VCaP (cell line): ENCODE measurements at regions not wholly inside any gene's neighbourhood (a gene's known extent, or its start where the extent isn't known, plus 50 kb on each side); places are given as distances from the start of the nearest gene placed in this dataset.

ENCODE experiments used
- H3K27ac ChIP-seq: fragments of 450-650 bp; 2 replicates; pipeline ENCODE4 v1.5.1; 2017
- TF ChIP-seq, protein P1 (sequence below): fragments of 450-650 bp; conservative IDR thresholded peaks from 2 replicates; pipeline ENCODE4 v1.5.1; 2017; ENCODE audit warnings: mild to moderate bottlenecking, moderate library complexity

DNA sequence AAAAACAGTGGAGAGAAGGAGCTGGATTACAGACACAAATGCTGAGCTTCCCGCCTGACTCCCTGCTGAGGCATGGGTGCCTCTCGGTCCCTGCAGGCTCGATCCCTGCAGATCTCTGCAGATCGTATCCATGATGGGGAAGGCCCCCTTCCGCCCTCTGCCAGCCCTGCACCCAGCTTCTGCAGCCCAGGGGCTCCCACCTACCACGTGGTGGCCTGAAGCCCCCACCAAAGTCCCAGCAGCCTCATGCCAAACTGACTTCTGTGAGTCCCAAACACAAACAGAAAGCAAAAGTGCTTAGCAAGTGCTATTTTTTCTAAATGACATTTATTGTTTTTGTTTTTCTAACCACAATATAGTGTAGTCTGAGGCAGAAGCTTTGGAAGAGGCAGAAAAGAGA lies 127.1 kb upstream of the CHST15 start:
- H3K27ac ChIP-seq = no peak overlapping the region
- TF ChIP-seq, protein P1, sequence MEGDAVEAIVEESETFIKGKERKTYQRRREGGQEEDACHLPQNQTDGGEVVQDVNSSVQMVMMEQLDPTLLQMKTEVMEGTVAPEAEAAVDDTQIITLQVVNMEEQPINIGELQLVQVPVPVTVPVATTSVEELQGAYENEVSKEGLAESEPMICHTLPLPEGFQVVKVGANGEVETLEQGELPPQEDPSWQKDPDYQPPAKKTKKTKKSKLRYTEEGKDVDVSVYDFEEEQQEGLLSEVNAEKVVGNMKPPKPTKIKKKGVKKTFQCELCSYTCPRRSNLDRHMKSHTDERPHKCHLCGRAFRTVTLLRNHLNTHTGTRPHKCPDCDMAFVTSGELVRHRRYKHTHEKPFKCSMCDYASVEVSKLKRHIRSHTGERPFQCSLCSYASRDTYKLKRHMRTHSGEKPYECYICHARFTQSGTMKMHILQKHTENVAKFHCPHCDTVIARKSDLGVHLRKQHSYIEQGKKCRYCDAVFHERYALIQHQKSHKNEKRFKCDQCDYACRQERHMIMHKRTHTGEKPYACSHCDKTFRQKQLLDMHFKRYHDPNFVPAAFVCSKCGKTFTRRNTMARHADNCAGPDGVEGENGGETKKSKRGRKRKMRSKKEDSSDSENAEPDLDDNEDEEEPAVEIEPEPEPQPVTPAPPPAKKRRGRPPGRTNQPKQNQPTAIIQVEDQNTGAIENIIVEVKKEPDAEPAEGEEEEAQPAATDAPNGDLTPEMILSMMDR = no peak

DNA sequence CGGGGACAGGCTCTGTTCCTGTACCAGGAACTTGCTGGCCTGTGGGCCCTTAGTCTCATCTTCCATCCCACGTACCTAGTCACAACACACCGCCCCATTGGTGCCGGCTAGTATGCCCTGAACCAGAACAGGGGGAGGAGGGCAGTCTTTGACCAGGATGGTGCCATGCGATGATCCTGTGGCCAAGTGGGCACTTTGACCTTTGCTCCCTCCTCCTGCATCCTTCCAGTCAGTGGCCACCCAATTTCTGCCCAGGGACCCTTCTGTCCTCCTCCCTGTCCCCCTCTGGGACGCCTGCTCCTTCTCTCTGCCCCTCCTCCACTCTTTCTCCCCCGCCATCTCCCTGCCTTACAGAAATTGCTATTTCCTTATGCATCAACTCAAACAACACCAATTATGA lies 126.3 kb upstream of the CHST15 start:
- TF ChIP-seq, protein P1 = no peak
- H3K27ac ChIP-seq = no peak overlapping the region

DNA sequence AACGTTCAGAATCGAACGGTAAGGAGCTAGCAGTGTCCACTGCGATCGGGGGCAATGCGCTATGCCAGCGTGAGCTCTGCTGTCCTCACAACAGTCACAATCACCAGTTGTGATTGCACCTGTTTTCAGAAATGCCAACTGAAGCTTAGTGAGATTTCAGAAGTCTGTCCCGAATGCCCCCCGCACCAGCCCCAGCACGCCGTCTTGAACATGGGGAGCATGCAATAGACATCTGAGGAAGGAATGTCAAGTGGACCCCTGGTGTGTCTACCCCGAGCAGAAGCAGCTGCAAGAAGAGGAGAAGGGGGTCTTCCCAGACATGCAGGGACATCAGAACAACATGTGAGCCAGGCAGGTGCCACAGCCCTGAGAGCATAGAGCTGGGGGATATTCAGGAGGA lies 125.7 kb upstream of the CHST15 start:
- TF ChIP-seq, protein P1 = no peak
- H3K27ac ChIP-seq = no peak overlapping the region

DNA sequence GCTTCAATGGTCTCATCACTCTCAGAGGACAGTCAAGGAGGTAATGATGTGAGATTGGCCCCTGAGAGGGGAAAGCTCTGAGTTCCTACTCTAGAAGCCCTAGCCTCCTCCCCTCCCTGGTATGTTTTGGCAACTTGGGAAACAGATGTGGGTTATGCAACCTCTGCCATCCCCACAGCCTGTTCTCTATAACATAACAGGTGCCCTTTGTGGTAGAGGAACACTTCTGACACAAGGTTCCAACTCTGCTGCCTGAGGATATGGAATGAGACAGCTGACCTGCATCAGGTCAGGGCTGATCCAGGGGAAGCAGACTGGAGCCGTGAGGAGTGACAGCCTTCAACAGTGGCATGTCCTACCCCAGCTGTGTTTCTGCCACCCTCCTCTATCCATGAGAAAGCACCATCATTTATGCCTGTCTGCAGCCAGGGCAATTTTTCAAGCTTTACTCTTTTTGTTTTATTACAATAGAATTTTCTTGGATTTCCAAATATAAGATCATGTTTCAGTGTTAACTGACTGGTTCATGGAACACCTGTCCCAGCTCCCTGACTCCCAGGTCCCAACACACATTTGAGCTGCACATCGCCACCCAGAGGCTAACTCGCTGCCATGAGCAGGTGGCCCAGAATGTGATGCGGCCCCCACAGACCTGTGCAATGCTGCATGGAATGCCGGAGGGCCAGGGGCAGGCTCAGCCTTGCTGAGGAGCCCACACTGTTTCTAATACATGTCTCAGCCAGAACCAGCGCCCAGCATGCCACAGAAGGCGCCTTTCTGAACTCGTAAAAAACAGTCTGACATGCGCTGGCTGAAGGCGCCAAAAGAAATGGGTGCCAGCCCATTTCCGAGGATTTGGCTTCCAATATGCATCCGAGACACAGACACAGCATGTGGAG lies 124.8 kb upstream of the CHST15 start:
- TF ChIP-seq, protein P1 = peak; percentile 17; the same call in 1 of the 2 replicates
- H3K27ac ChIP-seq = no peak overlapping the region

DNA sequence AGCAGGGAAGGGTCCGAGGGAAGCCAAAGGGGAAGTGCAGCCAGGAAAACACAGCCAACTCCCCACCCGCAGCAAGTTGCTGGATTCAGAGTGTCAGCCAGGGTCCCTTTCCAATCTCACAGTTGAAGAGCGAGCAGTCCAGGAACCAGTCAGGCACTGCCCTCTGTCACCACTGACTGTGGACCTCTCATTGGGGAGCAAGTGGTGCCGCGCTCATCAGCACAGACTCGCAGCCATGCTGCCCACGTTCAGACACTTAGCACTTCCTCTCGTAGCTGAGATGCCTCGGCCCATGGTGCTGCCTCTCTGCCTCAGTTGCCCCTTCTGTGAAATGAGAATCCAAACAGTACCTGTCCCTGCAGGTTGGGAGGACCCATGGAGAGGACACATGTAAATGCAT lies 123.6 kb upstream of the CHST15 start:
- TF ChIP-seq, protein P1 = no peak
- no peak overlapping the region for H3K27ac ChIP-seq

DNA sequence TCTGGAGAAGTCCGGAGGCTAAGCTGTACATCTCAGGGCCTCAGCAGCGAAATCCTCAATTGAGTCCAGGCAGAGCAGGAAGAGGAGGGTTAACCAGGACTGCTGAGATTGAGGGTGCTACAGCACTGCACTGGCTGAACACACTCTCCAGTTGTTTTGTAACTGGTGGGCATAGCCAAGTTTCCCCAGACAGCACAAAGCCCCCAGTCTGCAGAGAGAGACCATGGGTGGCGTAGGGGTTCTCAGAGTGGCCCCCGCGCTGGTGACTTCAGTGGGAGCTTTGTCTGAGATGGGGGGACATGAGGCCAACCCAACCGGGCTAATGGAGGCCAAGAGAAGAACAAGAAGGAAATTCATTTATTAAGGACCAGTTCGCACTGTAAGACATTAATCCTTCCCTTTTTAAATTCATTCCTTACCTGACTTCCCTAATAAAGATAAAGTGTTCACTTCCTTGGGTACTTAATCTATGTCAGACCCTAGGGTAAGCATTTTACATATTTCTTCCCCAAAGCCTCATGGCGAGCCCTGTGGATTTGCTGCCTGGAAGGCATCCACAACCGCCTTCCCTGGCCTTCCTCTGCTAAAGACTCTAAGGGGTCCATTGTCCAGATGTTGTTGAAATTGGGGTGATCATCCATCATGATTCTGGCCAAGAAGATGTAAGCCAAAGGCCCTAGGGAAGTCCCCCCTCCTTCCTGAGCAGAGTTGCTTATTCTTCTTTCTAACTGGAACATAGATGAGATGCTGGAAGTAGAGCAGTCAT lies 121.4 kb upstream of the CHST15 start:
- TF ChIP-seq, protein P1 = no peak
- H3K27ac ChIP-seq = no peak overlapping the region

DNA sequence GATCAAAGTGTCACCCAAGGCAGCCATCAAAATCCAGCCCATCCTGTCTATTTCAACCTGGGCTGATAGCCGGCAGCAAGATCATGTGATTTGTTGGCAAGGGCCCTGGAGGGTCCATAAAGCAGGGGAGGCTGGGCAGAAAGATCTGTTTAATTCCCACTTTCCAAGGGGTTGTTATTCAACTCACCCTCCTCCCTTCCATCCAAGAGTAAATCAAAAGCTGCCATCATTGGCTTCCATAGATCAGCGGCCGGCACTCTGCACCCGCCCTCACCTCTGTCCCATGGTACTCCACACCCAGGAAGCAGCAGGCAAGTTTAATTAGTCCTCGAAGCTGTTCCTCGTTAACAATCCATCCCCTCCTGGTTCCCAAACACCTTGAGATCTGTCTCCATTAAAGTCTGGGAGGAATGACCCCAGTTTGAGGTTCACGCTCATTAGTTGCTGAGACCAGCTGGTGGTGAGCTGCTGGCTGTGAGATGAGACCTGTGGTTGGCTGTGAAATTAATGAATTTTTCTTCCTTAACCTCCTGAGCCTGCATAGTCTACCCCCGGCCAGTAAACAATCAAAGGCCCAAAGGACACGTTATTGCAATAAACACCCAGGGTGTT lies 120.6 kb upstream of the CHST15 start:
- TF ChIP-seq, protein P1 = no peak
- no peak overlapping the region for H3K27ac ChIP-seq
